SK-N-MC (cell line): ENCODE measurements at regions not wholly inside any gene's neighbourhood (a gene's known extent, or its start where the extent isn't known, plus 50 kb on each side); places are given as distances from the start of the nearest gene placed in this dataset.

Source experiments
- DNase-seq: peaks from one replicate; pipeline ENCODE4 v3.0.0-alpha.2; 2011; ENCODE audit warnings: low read depth, low spot score
- H3K27ac ChIP-seq: fragments of 200-600 bp; sonication (generic); 2 replicates; pipeline ENCODE4 v1.5.1; 2016; ENCODE audit warnings: mixed run types
- H3K36me3 ChIP-seq: fragments of 200-600 bp; sonication (generic); 2 replicates; pipeline ENCODE4 v1.6.1; 2017; ENCODE audit warnings: antibody characterized with exemption, low read length, mixed read lengths; ENCODE audit not compliant: insufficient read depth
- H3K4me3 ChIP-seq: fragments of 200-600 bp; sonication (generic); 2 replicates; pipeline ENCODE4 v1.5.1; 2016
- H3K9ac ChIP-seq: fragments of 200-600 bp; sonication (generic); 2 replicates; pipeline ENCODE4 v1.8.0; 2017; ENCODE audit warnings: mixed run types, mixed read lengths; ENCODE audit not compliant: insufficient read length
- H3K9me3 ChIP-seq: fragments of 200-600 bp; sonication (generic); 2 replicates; pipeline ENCODE4 v1.6.1; 2017; ENCODE audit warnings: low read depth, mild to moderate bottlenecking, antibody characterized with exemption, low read length, moderate library complexity, mixed read lengths
- EZH2 ChIP-seq: fragments of 200-600 bp; sonication (generic); IDR thresholded peaks from one replicate; pipeline ENCODE4 v1.6.1; 2017; ENCODE audit warnings: antibody characterized with exemption
- FOXP2 ChIP-seq: optimal IDR thresholded peaks from 2 replicates; pipeline ENCODE3; 2011; ENCODE audit warnings: mild to moderate bottlenecking, moderate library complexity; ENCODE audit not compliant: insufficient read depth; ENCODE audit errors: extremely low read length, control extremely low read depth
- POLR2AphosphoS5 ChIP-seq: IDR thresholded peaks from 2 replicates; pipeline ENCODE4 v1.6.1; 2012; ENCODE audit warnings: mild to moderate bottlenecking, low read depth, low read length, borderline replicate concordance

DNA sequence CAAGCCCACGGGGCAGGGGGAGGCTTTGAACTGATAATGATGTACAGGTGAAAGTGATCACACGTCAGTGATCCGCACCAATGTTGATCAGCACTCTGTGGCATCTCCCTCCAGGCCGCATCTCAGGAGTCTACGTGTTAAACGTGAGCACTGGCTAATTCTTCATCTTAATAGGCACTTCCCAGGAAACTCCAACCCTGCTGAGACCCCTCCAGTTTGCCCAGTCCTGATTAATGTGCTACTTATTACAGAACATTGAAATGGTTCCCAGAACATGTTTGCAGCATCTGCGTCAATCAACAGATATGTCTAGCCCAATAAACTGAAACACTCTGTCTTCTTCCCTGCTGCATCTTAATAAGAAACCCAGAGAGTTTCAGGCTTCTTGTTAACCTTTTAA lies 298.4 kb downstream of the DEPDC1B start:
- Histone ChIP-seq H3K9ac (no peak overlapping the region), H3K4me3 (no peak overlapping the region), H3K27ac (no peak overlapping the region), H3K9me3 (no peaks in the 10 kb centered on the region), H3K36me3 (no peaks in the 10 kb centered on the region)
- TF ChIP-seq POLR2AphosphoS5 (no peak), FOXP2 (no peak), EZH2 (no peak)
- DNase-seq: no peak

DNA sequence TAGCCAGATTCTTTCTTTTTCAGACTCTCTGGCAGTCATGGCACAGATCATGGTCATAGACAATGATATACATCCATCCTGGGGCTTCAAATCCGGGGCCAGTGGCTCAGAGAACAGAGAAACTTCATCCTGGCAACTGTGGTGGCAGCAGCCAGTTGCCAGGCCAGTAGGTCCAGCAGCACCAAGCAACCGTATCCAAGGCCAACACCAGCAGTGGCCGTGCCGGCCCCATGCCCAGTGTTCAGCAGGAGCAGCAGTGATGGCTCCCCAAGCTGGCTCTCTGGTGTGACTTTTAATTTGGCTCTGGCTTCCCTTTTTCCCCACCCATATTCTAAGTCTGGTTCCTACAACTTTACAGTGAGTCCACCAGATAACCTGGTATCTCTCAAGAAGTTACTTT lies 300.5 kb downstream of the DEPDC1B start:
- no peak overlapping the region for H3K9ac ChIP-seq
- H3K4me3 ChIP-seq: no peak overlapping the region
- DNase-seq: no peak
- TF ChIP-seq EZH2 (no peak), POLR2AphosphoS5 (no peak), FOXP2 (no peak)
- no peak overlapping the region for H3K27ac ChIP-seq
- H3K9me3 ChIP-seq: no peaks in the 10 kb centered on the region
- H3K36me3 ChIP-seq: no peaks in the 10 kb centered on the region

DNA sequence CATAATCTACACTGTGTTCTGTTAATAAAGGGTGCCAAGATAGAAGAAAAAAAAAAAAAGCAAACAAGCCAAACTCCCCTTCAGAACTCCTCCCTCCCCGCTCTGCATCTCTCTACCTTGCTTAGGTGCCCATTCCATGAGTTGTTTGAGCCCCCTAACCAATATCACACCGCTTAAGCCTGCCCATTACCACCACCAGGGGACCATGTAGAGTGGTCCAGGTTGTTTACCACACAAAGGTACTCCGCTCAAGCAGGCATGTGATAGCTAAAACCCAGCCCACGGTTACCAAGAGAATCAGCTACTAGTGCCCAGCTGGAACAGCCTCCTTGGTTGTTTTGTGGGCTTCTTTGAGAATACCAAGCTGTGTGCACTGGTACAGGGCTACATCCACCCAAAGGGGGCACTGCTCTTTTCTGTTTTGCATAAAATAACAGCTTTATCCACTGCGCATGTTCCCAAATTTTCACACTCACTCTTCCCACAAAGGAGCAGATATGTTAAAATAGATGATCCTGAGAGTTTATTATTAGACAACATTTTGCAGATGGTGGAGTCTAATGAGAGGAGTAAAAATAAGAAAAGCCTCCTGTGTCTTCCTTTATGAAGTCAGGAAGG lies 304.1 kb downstream of the DEPDC1B start:
- no peaks in the 10 kb centered on the region for H3K9me3 ChIP-seq
- no peak for DNase-seq
- no peak overlapping the region for H3K9ac ChIP-seq
- TF ChIP-seq FOXP2 (no peak), POLR2AphosphoS5 (no peak), EZH2 (no peak)
- H3K36me3 ChIP-seq: no peaks in the 10 kb centered on the region
- H3K4me3 ChIP-seq: no peak overlapping the region
- H3K27ac ChIP-seq: no peak overlapping the region

- H3K36me3 ChIP-seq: no peaks in the 10 kb centered on the region
- no peak for DNase-seq
- H3K9ac ChIP-seq: no peak overlapping the region
- H3K27ac ChIP-seq: no peak overlapping the region
- no peak for TF ChIP-seq POLR2AphosphoS5
- TF ChIP-seq FOXP2: no peak
- TF ChIP-seq EZH2: no peak
- no peaks in the 10 kb centered on the region for H3K9me3 ChIP-seq
- no peak overlapping the region for H3K4me3 ChIP-seq
These were observed 312.9 kb downstream of the DEPDC1B start for GRCh38 chr5:60387051-60387440.

GRCh38 chr5:60386436-60387050 lies 313.4 kb downstream of the DEPDC1B start:
- Histone ChIP-seq H3K9ac (no peak overlapping the region), H3K36me3 (no peaks in the 10 kb centered on the region), H3K27ac (no peak overlapping the region), H3K9me3 (no peaks in the 10 kb centered on the region), H3K4me3 (no peak overlapping the region)
- TF ChIP-seq POLR2AphosphoS5 (no peak), EZH2 (no peak), FOXP2 (no peak)
- DNase-seq: no peak

- TF ChIP-seq EZH2: no peak
- no peak for TF ChIP-seq FOXP2
- no peak for TF ChIP-seq POLR2AphosphoS5
- DNase-seq: peak; percentile 14
- no peak overlapping the region for H3K27ac ChIP-seq
These were observed 317.2 kb downstream of the DEPDC1B start for GRCh38 chr5:60382716-60383115.

GRCh38 chr5:60379907-60380306 lies 320.1 kb downstream of the DEPDC1B start:
- Histone ChIP-seq H3K36me3 (no peaks in the 10 kb centered on the region), H3K9ac (no peak overlapping the region), H3K4me3 (no peak overlapping the region), H3K27ac (no peak overlapping the region), H3K9me3 (no peaks in the 10 kb centered on the region)
- TF ChIP-seq EZH2: no peak
- TF ChIP-seq FOXP2: no peak
- TF ChIP-seq POLR2AphosphoS5: no peak
- no peak for DNase-seq

More at GRCh38 chr5:60382716-60383115, 317.2 kb downstream of the DEPDC1B start:
- H3K36me3 ChIP-seq: no peaks in the 10 kb centered on the region
- no peaks in the 10 kb centered on the region for H3K9me3 ChIP-seq
- no peak overlapping the region for H3K9ac ChIP-seq
- no peak overlapping the region for H3K4me3 ChIP-seq

- no peak overlapping the region for H3K27ac ChIP-seq
- TF ChIP-seq FOXP2 (no peak), POLR2AphosphoS5 (no peak), EZH2 (no peak)
- H3K9me3 ChIP-seq: no peaks in the 10 kb centered on the region
- H3K36me3 ChIP-seq: no peaks in the 10 kb centered on the region
- H3K4me3 ChIP-seq: no peak overlapping the region
- no peak for DNase-seq
- H3K9ac ChIP-seq: no peak overlapping the region
These were observed 322.1 kb downstream of the DEPDC1B start for GRCh38 chr5:60377826-60378225.
